ENCODE measurements at regions not wholly inside any gene's neighbourhood (a gene's known extent, or its start where the extent isn't known, plus 50 kb on each side); places are given as distances from the start of the nearest gene placed in this dataset.

DNA sequence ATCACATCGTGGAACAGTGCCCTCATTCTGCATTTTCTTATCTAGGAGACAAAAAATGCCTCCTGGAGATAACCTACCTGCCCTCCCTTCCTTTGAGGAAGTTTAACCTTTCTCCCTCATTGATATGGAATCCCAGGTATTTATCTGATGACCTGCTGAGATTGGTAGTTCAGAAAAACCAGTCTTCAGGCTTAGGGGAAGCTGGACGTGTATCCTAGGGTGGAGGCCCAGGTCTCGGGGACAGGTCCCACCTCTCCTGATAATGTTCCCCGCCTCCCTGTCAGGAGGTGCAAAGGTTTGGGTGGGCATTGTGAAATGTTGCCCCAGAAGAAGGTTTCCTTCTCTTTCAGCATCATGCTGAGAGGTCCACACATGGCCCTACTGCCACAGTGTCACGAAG lies 186.9 kb upstream of the NAV2 start:
- DNase-seq (ENCODE audit: low read depth, low spot score), result no peak
- Histone ChIP-seq H3K4me3 (ENCODE audit: low read length) (no peak overlapping the region), H3K27me3 (ENCODE audit: control insufficient read depth, insufficient read depth, low read length) (no peaks in the 10 kb centered on the region), H3K4me1 (ENCODE audit: control insufficient read depth, insufficient read depth, low read length) (peaks cover 2% of the 10 kb centered on the region), H3K36me3 (ENCODE audit: control insufficient read depth, insufficient read depth, low read length) (no peaks in the 10 kb centered on the region), H3K9me3 (ENCODE audit: control insufficient read depth, insufficient read depth, low read length) (no peaks in the 10 kb centered on the region), H3K27ac (ENCODE audit: low read length) (no peak overlapping the region)
- no CpG with 5 or more reads among the region's 5 CpGs for WGBS (ENCODE audit: insufficient coverage, insufficient read length)

DNA sequence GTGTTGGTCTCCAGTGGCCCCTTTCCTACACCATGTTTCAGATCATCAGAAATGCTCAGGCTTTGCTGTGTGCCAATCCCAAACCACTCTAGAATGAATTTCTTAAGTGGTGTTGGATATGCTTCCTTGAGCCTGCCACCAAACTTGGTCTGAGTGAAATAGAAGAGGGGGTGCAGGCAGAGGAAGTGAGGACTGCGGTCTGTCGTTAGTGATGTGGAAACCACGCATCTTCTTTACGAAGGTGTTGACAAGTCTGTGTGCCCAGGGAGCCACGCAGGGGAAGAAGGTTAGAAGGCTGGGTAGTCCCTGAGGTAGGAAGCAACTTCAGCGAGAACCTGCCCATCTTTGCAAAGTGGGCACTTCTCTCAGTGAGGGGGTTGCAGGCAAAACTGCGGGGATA lies 187.4 kb upstream of the NAV2 start:
- H3K27ac ChIP-seq (ENCODE audit: low read length), result no peak overlapping the region
- no peak for DNase-seq (ENCODE audit: low read depth, low spot score)
- peaks cover 2% of the 10 kb centered on the region for H3K4me1 ChIP-seq (ENCODE audit: control insufficient read depth, insufficient read depth, low read length)
- H3K27me3 ChIP-seq (ENCODE audit: control insufficient read depth, insufficient read depth, low read length), result no peaks in the 10 kb centered on the region
- no peaks in the 10 kb centered on the region for H3K36me3 ChIP-seq (ENCODE audit: control insufficient read depth, insufficient read depth, low read length)
- no CpG with 5 or more reads among the region's 7 CpGs for WGBS (ENCODE audit: insufficient coverage, insufficient read length)
- no peak overlapping the region for H3K4me3 ChIP-seq (ENCODE audit: low read length)
- H3K9me3 ChIP-seq (ENCODE audit: control insufficient read depth, insufficient read depth, low read length), result no peaks in the 10 kb centered on the region

DNA sequence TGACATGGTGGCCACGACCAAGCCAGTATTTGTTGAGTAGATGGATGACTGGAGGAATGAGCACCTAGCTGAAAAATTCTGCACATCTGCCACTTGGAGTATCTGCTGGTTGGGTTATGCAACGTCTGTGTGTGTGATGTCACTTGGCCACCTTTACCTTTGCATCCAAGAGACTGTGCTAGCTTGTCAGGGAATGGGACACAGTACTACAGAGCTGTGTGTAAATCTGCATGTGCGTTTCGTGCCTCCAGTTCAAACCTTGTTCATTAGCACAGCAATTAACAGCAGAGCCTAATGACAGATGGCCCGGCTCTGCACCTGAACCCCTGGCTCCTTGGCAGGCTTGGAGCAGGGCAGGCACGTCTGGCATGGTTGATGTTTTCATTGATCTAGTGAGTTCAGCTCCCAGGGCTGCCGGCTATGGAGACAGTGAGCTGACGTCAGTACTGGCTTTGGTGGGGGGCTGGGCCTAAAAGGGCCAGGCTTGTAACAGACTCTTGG lies 188.4 kb upstream of the NAV2 start:
- no peak overlapping the region for H3K4me3 ChIP-seq (ENCODE audit: low read length)
- peaks cover 2% of the 10 kb centered on the region for H3K4me1 ChIP-seq (ENCODE audit: control insufficient read depth, insufficient read depth, low read length)
- H3K27ac ChIP-seq (ENCODE audit: low read length), result no peak overlapping the region
- WGBS (ENCODE audit: insufficient coverage, insufficient read length), result no CpG with 5 or more reads among the region's 8 CpGs
- no peaks in the 10 kb centered on the region for H3K36me3 ChIP-seq (ENCODE audit: control insufficient read depth, insufficient read depth, low read length)
- no peak for DNase-seq (ENCODE audit: low read depth, low spot score)
- no peaks in the 10 kb centered on the region for H3K9me3 ChIP-seq (ENCODE audit: control insufficient read depth, insufficient read depth, low read length)
- H3K27me3 ChIP-seq (ENCODE audit: control insufficient read depth, insufficient read depth, low read length), result no peaks in the 10 kb centered on the region

DNA sequence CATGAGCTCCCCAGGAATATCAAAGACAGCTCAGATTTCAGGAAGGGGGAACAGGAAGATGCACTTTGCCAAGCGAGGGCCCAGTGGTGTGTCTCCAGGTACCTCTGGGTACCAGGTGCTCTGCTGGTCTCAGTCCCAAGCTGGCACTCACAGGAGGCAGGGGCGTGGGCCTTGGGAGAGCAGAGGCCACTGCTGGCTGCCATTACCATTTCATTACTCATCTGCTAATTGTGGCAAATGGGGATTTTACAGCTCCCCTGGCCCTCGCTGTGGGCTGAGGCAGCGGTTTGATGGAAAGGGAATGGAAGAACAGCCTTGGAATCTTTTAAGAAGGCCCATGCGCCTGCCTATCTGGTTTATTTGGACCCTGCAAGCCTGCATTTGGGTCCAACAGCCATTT lies 192.0 kb upstream of the NAV2 start:
- H3K4me1 ChIP-seq (ENCODE audit: control insufficient read depth, insufficient read depth, low read length), result peaks cover 2% of the 10 kb centered on the region

DNA sequence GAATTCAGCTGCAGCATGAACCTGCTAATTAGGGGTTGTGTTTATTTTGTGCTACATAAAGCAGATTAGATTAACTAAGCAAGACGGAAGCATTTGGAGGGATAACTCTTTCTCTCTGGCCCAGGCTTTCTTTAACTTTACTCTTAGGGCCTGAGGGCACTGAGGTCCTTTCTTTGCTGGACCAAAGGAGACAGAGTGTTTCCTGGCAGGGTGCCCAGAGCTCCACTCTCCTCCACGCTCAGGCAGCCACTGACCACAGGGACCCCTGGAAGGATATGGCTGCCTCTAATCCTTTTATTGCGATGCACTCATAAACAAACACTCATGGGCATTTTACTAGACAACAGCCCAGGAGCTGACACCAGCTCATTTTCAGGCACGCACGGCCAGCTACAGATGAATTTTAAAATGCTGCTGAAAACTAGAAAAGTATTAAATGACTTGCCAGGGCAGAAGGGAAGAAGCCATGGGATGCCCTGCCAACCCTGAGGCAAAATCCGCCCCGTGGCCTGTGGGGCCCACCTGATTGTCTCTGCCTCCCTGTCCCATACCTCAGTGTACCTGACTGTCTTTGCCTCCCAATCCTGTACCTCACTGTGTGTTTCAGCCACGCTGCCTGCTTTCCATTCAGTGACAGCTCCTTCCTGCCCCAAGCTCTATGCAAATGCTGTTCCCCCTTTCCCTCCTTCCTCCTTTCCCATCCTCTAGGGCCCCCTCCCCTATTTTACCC lies 192.6 kb upstream of the NAV2 start:
- Histone ChIP-seq H3K36me3 (ENCODE audit: control insufficient read depth, insufficient read depth, low read length) (no peaks in the 10 kb centered on the region), H3K27ac (ENCODE audit: low read length) (no peak overlapping the region), H3K9me3 (ENCODE audit: control insufficient read depth, insufficient read depth, low read length) (no peaks in the 10 kb centered on the region), H3K4me3 (ENCODE audit: low read length) (no peak overlapping the region), H3K4me1 (ENCODE audit: control insufficient read depth, insufficient read depth, low read length) (no peaks in the 10 kb centered on the region; the same call in 1 of the 2 replicates), H3K27me3 (ENCODE audit: control insufficient read depth, insufficient read depth, low read length) (no peaks in the 10 kb centered on the region)
- no CpG with 5 or more reads among the region's 8 CpGs for WGBS (ENCODE audit: insufficient coverage, insufficient read length)
- no peak for DNase-seq (ENCODE audit: low read depth, low spot score)

More for the DNA sequence above, 192.0 kb upstream of the NAV2 start:
- no peak for DNase-seq (ENCODE audit: low read depth, low spot score)
- WGBS (ENCODE audit: insufficient coverage, insufficient read length), result no CpG with 5 or more reads among the region's 5 CpGs
- Histone ChIP-seq H3K36me3 (ENCODE audit: control insufficient read depth, insufficient read depth, low read length) (no peaks in the 10 kb centered on the region), H3K9me3 (ENCODE audit: control insufficient read depth, insufficient read depth, low read length) (no peaks in the 10 kb centered on the region), H3K4me3 (ENCODE audit: low read length) (no peak overlapping the region), H3K27ac (ENCODE audit: low read length) (no peak overlapping the region), H3K27me3 (ENCODE audit: control insufficient read depth, insufficient read depth, low read length) (no peaks in the 10 kb centered on the region)

DNA sequence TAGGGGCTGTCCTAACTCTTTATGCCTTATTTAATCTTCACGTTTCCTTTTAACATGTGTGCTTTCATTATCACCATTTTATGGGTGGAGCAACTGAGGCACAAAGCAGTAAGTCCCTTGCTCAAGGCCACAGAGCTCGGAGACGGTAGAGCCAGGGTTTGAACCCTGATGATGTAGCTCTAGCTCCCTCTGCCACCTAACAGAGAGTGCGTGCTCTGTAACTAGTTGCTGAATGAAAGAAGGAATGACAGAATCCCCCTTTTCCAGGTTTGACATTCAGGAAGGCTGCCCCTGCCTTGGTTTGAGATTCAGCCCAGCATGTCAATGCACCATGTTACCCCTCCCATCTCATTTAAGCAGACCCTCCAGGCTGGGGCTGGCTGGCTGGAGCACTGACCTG lies 193.3 kb upstream of the NAV2 start:
- no peak for DNase-seq (ENCODE audit: low read depth, low spot score)
- Histone ChIP-seq H3K4me1 (ENCODE audit: control insufficient read depth, insufficient read depth, low read length) (no peaks in the 10 kb centered on the region; the same call in 1 of the 2 replicates), H3K27ac (ENCODE audit: low read length) (no peak overlapping the region), H3K36me3 (ENCODE audit: control insufficient read depth, insufficient read depth, low read length) (no peaks in the 10 kb centered on the region), H3K27me3 (ENCODE audit: control insufficient read depth, insufficient read depth, low read length) (no peaks in the 10 kb centered on the region), H3K9me3 (ENCODE audit: control insufficient read depth, insufficient read depth, low read length) (no peaks in the 10 kb centered on the region), H3K4me3 (ENCODE audit: low read length) (no peak overlapping the region)
- WGBS (ENCODE audit: insufficient coverage, insufficient read length), result no CpG with 5 or more reads among the region's 4 CpGs

DNA sequence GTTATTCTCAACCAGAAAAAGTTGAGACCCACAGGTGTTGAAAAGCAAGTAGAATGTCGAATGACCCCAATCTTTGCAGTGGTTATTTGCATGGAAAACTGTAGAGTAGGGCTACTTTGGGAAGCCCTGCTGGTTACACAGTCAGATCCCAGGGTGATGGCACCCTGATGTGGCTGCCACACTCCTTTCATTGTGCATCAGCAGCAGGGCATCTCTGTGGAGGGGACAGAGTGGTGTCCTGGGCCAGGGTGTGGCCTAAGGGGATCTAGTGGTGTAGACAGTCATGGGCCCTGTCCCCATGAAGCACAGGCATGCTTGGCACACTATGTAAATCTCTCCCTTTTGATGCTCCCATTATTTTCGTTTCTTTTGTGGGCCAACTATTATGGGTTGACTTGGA lies 199.4 kb upstream of the NAV2 start:
- Histone ChIP-seq H3K4me1 (ENCODE audit: control insufficient read depth, insufficient read depth, low read length) (no peaks in the 10 kb centered on the region), H3K9me3 (ENCODE audit: control insufficient read depth, insufficient read depth, low read length) (no peaks in the 10 kb centered on the region), H3K36me3 (ENCODE audit: control insufficient read depth, insufficient read depth, low read length) (no peaks in the 10 kb centered on the region), H3K4me3 (ENCODE audit: low read length) (no peak overlapping the region), H3K27ac (ENCODE audit: low read length) (no peak overlapping the region), H3K27me3 (ENCODE audit: control insufficient read depth, insufficient read depth, low read length) (no peaks in the 10 kb centered on the region)
- no CpG with 5 or more reads among the region's 2 CpGs for WGBS (ENCODE audit: insufficient coverage, insufficient read length)
- no peak for DNase-seq (ENCODE audit: low read depth, low spot score)

DNA sequence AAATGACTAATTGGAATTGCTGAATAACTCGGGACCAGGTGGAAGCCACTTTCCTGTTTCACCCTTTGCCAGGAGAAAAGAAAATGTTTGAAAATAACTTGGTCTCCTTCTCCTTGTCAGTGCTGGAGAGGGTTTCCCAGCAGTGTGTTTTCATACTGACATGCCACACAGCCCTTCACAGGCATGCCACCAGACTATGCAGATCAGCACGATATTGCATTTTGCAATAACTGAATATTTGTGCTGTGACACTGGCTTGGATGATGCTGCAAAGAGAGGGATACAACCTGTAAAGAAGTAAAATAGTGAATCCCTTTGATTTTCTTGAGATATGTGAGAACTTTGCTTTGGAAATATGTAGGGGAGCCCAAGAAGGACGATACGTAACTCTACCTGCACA lies 200.0 kb upstream of the NAV2 start:
- H3K4me1 ChIP-seq (ENCODE audit: control insufficient read depth, insufficient read depth, low read length), result no peaks in the 10 kb centered on the region
- no peak for DNase-seq (ENCODE audit: low read depth, low spot score)
- no peaks in the 10 kb centered on the region for H3K9me3 ChIP-seq (ENCODE audit: control insufficient read depth, insufficient read depth, low read length)
- H3K36me3 ChIP-seq (ENCODE audit: control insufficient read depth, insufficient read depth, low read length), result no peaks in the 10 kb centered on the region
- H3K4me3 ChIP-seq (ENCODE audit: low read length), result no peak overlapping the region
- H3K27me3 ChIP-seq (ENCODE audit: control insufficient read depth, insufficient read depth, low read length), result no peaks in the 10 kb centered on the region
- no peak overlapping the region for H3K27ac ChIP-seq (ENCODE audit: low read length)
- no CpG with 5 or more reads among the region's 4 CpGs for WGBS (ENCODE audit: insufficient coverage, insufficient read length)

DNA sequence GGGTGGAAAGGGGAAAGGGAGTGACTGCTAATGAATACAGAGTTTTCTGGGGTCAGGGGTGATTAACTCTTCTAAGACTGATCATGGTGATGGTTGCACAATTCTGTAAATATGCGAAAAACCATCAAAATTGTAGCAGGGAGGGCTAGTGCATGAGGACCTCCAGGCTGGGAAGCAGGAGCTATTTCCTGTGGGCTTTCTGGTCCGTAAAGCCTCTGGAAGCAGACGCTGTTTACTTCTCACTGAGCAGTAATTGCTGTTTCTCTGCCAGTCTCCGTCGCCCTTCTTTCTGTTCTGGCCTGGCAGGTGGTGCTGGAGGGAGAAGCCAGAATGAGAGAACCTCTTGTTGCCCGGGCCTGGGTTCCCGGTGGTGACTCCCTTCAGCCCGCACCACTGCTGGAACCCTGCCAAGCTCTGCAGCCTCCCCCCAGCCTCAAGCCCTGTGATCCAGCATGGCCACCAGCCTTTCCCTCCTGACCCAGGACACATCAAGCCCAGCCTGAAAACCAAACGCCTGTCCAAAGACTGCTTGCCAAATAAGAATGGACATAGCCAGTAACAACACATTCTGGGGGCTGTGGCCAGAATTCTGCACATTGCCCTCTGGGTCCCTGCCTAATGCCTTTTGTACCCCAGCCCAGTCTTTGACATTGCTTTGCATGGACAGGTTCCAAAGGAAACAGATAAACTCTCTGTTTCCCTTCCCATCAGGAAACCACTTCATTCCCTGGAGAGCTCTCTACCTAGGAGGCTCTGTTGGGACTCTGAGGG lies 201.0 kb upstream of the NAV2 start:
- no peaks in the 10 kb centered on the region for H3K27me3 ChIP-seq (ENCODE audit: control insufficient read depth, insufficient read depth, low read length)
- H3K4me3 ChIP-seq (ENCODE audit: low read length), result no peak overlapping the region
- no CpG with 5 or more reads among the region's 9 CpGs for WGBS (ENCODE audit: insufficient coverage, insufficient read length)
- no peak for DNase-seq (ENCODE audit: low read depth, low spot score)
- no peaks in the 10 kb centered on the region for H3K4me1 ChIP-seq (ENCODE audit: control insufficient read depth, insufficient read depth, low read length)
- H3K27ac ChIP-seq (ENCODE audit: low read length), result no peak overlapping the region
- no peaks in the 10 kb centered on the region for H3K9me3 ChIP-seq (ENCODE audit: control insufficient read depth, insufficient read depth, low read length)
- no peaks in the 10 kb centered on the region for H3K36me3 ChIP-seq (ENCODE audit: control insufficient read depth, insufficient read depth, low read length)

DNA sequence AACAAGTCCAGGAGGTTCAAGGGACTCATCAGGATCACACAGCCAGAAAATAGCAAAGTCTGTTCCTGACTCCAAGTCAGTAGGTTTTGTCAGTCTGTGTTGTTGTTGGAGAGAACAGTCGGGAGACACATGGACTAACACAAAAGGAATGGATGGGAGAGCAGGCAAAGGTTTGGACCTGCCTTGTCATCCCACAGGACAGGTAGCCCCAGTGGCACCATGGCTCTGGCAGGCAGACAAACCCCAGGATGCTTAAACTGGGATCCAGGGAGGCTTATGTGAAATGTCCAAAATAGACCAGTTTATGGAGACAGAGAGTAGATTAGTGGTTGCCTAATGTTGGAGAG lies 201.6 kb upstream of the NAV2 start:
- Histone ChIP-seq H3K27me3 (ENCODE audit: control insufficient read depth, insufficient read depth, low read length) (no peaks in the 10 kb centered on the region), H3K27ac (ENCODE audit: low read length) (no peak overlapping the region), H3K36me3 (ENCODE audit: control insufficient read depth, insufficient read depth, low read length) (no peaks in the 10 kb centered on the region), H3K4me1 (ENCODE audit: control insufficient read depth, insufficient read depth, low read length) (no peaks in the 10 kb centered on the region), H3K4me3 (ENCODE audit: low read length) (no peak overlapping the region), H3K9me3 (ENCODE audit: control insufficient read depth, insufficient read depth, low read length) (no peaks in the 10 kb centered on the region)
- no CpG with 5 or more reads among the region's 1 CpG for WGBS (ENCODE audit: insufficient coverage, insufficient read length)
- DNase-seq (ENCODE audit: low read depth, low spot score), result no peak

All from iPS DF 6.9 (cell line).